ENCODE measurements at regions not wholly inside any gene's neighbourhood (a gene's known extent, or its start where the extent isn't known, plus 50 kb on each side); places are given as distances from the start of the nearest gene placed in this dataset.

DNA sequence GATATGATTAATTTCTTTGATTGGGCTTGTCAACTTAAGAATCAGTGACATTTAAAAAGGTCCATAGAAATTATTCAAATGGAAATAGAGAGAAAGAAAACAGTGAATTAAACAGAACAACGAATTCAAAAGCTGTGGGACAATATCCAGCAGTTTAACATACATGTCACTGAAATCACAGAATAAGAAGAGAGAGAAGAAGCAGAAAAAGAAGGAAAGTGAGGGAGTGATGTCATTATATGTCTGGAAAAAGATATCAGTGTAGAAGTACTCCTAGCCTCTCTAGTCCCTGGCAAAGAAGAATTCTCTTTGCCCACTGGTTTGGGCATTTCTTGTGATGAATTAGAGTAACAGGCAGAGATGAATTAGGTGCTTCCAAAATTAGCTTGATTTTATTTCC lies 109.2 kb upstream of the ABCA1 start:
- H3K4me3 Mint-ChIP-seq (ENCODE audit: unreplicated experiment), result no peak overlapping the region
- TF ChIP-seq, protein P1, sequence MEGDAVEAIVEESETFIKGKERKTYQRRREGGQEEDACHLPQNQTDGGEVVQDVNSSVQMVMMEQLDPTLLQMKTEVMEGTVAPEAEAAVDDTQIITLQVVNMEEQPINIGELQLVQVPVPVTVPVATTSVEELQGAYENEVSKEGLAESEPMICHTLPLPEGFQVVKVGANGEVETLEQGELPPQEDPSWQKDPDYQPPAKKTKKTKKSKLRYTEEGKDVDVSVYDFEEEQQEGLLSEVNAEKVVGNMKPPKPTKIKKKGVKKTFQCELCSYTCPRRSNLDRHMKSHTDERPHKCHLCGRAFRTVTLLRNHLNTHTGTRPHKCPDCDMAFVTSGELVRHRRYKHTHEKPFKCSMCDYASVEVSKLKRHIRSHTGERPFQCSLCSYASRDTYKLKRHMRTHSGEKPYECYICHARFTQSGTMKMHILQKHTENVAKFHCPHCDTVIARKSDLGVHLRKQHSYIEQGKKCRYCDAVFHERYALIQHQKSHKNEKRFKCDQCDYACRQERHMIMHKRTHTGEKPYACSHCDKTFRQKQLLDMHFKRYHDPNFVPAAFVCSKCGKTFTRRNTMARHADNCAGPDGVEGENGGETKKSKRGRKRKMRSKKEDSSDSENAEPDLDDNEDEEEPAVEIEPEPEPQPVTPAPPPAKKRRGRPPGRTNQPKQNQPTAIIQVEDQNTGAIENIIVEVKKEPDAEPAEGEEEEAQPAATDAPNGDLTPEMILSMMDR (IDR thresholded peaks at IDR 0.05), result no peak
- H3K27ac Mint-ChIP-seq (ENCODE audit: unreplicated experiment), result no peak overlapping the region
- no peaks in the 10 kb centered on the region for H3K27me3 Mint-ChIP-seq (ENCODE audit: unreplicated experiment)
- no peak for DNase-seq (ENCODE audit: extremely low spot score, unreplicated experiment)
- peaks cover 15% of the 10 kb centered on the region for H3K9me3 Mint-ChIP-seq (ENCODE audit: unreplicated experiment)
- H3K36me3 Mint-ChIP-seq (ENCODE audit: unreplicated experiment), result no peaks in the 10 kb centered on the region
- peaks cover 19% of the 10 kb centered on the region for H3K4me1 Mint-ChIP-seq (ENCODE audit: unreplicated experiment)

DNA sequence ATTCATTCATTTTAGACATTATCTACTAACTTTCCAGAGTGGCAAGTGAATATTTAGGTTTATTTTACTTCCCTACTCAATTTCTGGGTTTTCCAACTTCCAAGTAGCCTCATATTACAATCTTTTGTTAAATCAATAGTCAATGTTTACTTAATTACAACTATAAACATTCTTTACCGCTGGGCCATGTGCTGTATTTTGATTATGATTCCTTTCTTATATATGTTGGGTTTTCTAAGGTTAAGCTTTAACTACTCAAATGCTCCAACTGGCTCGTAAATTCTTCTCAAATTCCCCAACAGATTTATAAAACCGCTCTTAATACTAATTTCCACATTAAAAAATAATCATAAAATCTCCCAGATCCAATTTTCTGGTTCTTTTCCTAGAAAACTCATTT lies 110.1 kb upstream of the ABCA1 start:
- Mint-ChIP-seq H3K9me3 (ENCODE audit: unreplicated experiment) (peaks cover 15% of the 10 kb centered on the region), H3K27me3 (ENCODE audit: unreplicated experiment) (no peaks in the 10 kb centered on the region), H3K4me1 (ENCODE audit: unreplicated experiment) (peaks cover 19% of the 10 kb centered on the region), H3K36me3 (ENCODE audit: unreplicated experiment) (no peaks in the 10 kb centered on the region), H3K4me3 (ENCODE audit: unreplicated experiment) (no peak overlapping the region), H3K27ac (ENCODE audit: unreplicated experiment) (peak overlapping the region; percentile 51)
- TF ChIP-seq, protein P1 (IDR thresholded peaks at IDR 0.05), result no peak
- no peak for DNase-seq (ENCODE audit: extremely low spot score, unreplicated experiment)

DNA sequence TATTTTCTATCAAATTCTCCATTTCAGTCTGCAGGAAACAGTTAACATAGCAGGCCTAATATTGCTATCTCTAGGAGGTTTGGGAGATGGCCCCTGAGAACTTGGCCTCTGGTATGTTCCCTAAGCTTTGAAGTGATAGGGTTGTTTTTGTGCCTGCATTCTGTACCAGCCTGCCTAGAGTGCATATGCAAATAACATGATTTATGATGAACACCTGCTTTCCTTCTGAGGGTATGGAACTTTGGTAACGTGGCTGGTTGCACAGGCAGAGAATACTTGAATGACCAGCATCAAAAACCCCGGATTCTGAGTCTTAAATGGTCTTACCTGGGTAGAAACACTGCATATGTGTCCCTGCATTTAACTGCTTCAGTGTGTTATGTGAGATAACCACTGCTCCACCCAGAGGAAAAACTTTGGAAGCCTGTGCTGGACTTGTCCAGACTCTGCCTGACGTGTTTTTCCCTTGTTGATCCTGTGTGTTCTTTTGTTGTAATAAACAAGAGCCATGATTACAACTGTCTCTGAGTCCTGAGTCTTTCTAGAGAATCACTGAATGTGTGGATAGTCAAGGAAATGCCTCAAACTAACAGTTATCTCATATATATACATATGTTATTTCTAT lies 111.3 kb upstream of the ABCA1 start:
- Mint-ChIP-seq H3K4me1 (ENCODE audit: unreplicated experiment) (peaks cover 19% of the 10 kb centered on the region), H3K9me3 (ENCODE audit: unreplicated experiment) (peaks cover 15% of the 10 kb centered on the region), H3K27me3 (ENCODE audit: unreplicated experiment) (no peaks in the 10 kb centered on the region), H3K27ac (ENCODE audit: unreplicated experiment) (no peak overlapping the region), H3K36me3 (ENCODE audit: unreplicated experiment) (no peaks in the 10 kb centered on the region), H3K4me3 (ENCODE audit: unreplicated experiment) (no peak overlapping the region)
- no peak for DNase-seq (ENCODE audit: extremely low spot score, unreplicated experiment)
- TF ChIP-seq, protein P1 (IDR thresholded peaks at IDR 0.05), result no peak

DNA sequence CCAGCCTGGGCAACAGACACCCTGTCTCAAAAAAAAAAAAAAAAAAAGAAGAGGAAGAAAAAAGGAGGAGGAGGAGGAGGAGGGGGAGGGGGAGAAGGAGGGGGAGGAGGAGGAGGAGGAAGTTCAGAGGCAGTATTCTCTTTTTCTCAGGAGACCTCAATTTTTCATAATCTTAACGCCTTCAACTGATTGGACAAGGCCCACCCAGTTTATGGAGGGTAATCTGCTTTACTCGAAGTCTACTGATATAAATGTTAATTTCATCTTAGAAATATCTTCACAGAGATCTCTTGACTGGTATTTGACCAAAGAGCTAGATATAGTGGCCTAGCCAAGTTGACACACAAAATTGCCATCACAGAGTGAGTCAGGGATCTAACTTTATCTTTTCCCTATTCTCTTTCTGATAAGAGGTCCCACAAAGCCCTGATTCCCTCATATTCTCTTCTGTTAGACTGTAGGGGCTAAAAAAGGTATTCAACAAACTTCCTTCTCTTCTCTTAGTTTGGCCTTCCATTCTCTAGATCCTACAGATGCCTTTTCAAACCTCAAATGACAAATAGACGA lies 115.5 kb upstream of the ABCA1 start:
- no peak for DNase-seq (ENCODE audit: extremely low spot score, unreplicated experiment)
- Mint-ChIP-seq H3K27ac (ENCODE audit: unreplicated experiment) (no peak overlapping the region), H3K4me1 (ENCODE audit: unreplicated experiment) (peaks cover 6% of the 10 kb centered on the region)

DNA sequence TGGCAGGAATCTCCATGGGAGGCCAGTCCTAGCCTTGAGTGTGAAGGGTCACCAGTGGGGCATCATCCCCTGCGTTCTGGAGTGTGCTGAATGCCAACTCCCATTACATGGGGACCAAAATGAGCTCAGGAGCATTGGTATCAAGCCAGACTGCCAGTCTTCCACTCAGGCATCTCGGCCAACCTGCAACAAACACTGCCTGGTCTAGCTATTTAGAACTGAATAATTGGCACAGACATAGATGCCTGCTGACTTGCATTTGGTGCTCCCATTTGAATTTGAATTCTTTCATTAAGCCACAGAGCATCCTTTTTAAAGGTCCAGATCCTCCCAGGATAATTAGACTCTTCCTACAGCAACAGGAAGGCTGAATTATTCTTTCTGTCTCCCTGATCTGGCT lies 116.6 kb upstream of the ABCA1 start:
- H3K4me1 Mint-ChIP-seq (ENCODE audit: unreplicated experiment), result no peaks in the 10 kb centered on the region
- no peak overlapping the region for H3K4me3 Mint-ChIP-seq (ENCODE audit: unreplicated experiment)
- no peaks in the 10 kb centered on the region for H3K27me3 Mint-ChIP-seq (ENCODE audit: unreplicated experiment)
- DNase-seq (ENCODE audit: extremely low spot score, unreplicated experiment), result no peak
- H3K9me3 Mint-ChIP-seq (ENCODE audit: unreplicated experiment), result no peaks in the 10 kb centered on the region
- TF ChIP-seq, protein P1 (IDR thresholded peaks at IDR 0.05), result no peak
- H3K36me3 Mint-ChIP-seq (ENCODE audit: unreplicated experiment), result no peaks in the 10 kb centered on the region
- H3K27ac Mint-ChIP-seq (ENCODE audit: unreplicated experiment), result no peak overlapping the region

More for the DNA sequence above, 115.5 kb upstream of the ABCA1 start:
- no peak overlapping the region for H3K4me3 Mint-ChIP-seq (ENCODE audit: unreplicated experiment)
- TF ChIP-seq, protein P1 (IDR thresholded peaks at IDR 0.05), result no peak
- H3K27me3 Mint-ChIP-seq (ENCODE audit: unreplicated experiment), result no peaks in the 10 kb centered on the region
- H3K9me3 Mint-ChIP-seq (ENCODE audit: unreplicated experiment), result no peaks in the 10 kb centered on the region
- no peaks in the 10 kb centered on the region for H3K36me3 Mint-ChIP-seq (ENCODE audit: unreplicated experiment)
